Caco-2 (cell line): ENCODE measurements at regions not wholly inside any gene's neighbourhood (a gene's known extent, or its start where the extent isn't known, plus 50 kb on each side); places are given as distances from the start of the nearest gene placed in this dataset.

Experiments used
- BruUV-seq: library from RNA; stranded (reverse); fragments of 400-500 nt; replicated peaks from 2 replicates; lab custom pipeline; 2021; lab: Mats Ljungman, UMichigan
- CTCF ChIA-PET: fragments of 300-600 bp; sonication (Branson Sonifier 250); formaldehyde crosslinking; loops from one replicate; lab custom pipeline; 2022; ENCODE audit warnings: antibody characterized with exemption; lab: Charles Lee
- POLR2A ChIA-PET: fragments of 300-600 bp; sonication (Branson Sonifier 250); formaldehyde crosslinking; loops from one replicate; lab custom pipeline; 2022; ENCODE audit warnings: antibody characterized with exemption; lab: Charles Lee
- DNase-seq, 2 experiments: peaks; one replicate each; pipeline versions ENCODE4 v3.0.0 to v3.0.0-alpha.2; 2020 to 2022
- H3K27me3 ChIP-seq: replicated peaks from 2 replicates; pipeline ENCODE4 v1.6.0; 2011; ENCODE audit warnings: low read length; ENCODE audit not compliant: control insufficient read depth, insufficient read depth
- H3K36me3 ChIP-seq: 2 replicates; pipeline ENCODE4 v1.5.1; 2011; ENCODE audit warnings: low read length; ENCODE audit not compliant: control insufficient read depth, insufficient read depth
- H3K4me1 ChIP-seq: fragments of 250-450 bp; sonication (Bioruptor Pico); 2 replicates; pipeline ENCODE4 v1.5.1; 2020; ENCODE audit warnings: mild to moderate bottlenecking
- H3K4me3 ChIP-seq: 2 replicates; pipeline ENCODE4 v1.5.1; 2011; ENCODE audit warnings: low read depth, mild to moderate bottlenecking, control low read depth, low read length
- H3K9me3 ChIP-seq: fragments of 250-450 bp; sonication (Bioruptor Pico); 2 replicates; pipeline ENCODE4 v1.5.1; 2020; ENCODE audit warnings: mild to moderate bottlenecking, moderate library complexity
- H3K27ac Mint-ChIP-seq: one replicate; pipeline ENCODE4 v1.8.0; 2022; ENCODE audit warnings: mixed read lengths; ENCODE audit not compliant: unreplicated experiment
- H3K27me3 Mint-ChIP-seq: one replicate; pipeline ENCODE4 v1.8.0; 2022; ENCODE audit warnings: mixed read lengths; ENCODE audit not compliant: insufficient read depth, unreplicated experiment
- H3K36me3 Mint-ChIP-seq: one replicate; pipeline ENCODE4 v1.8.0; 2022; ENCODE audit warnings: mild to moderate bottlenecking, mixed read lengths; ENCODE audit not compliant: insufficient read depth, unreplicated experiment
- H3K4me1 Mint-ChIP-seq: one replicate; pipeline ENCODE4 v1.8.0; 2022; ENCODE audit warnings: low read depth, mixed read lengths; ENCODE audit not compliant: unreplicated experiment
- H3K4me3 Mint-ChIP-seq: one replicate; pipeline ENCODE4 v1.8.0; 2022; ENCODE audit warnings: mild to moderate bottlenecking, moderate library complexity, mixed read lengths; ENCODE audit not compliant: unreplicated experiment
- H3K9me3 Mint-ChIP-seq: one replicate; pipeline ENCODE4 v1.8.0; 2022; ENCODE audit warnings: mixed read lengths; ENCODE audit not compliant: unreplicated experiment
- CTCF ChIP-seq, 2 experiments: fragments of 200-600 bp in 1 of 2; IDR thresholded peaks; 1 replicate in 1 of 2; 2 replicates in 1 of 2; pipeline versions ENCODE4 v1.5.1 to v1.8.0; 2011 to 2022; ENCODE audit warnings: antibody characterized with exemption in 1 of 2, control low read depth in 1 of 2, inconsistent platforms in 1 of 2, low read depth in 1 of 2, low read length in 1 of 2, mild to moderate bottlenecking in 1 of 2, moderate library complexity in 1 of 2; ENCODE audit not compliant: insufficient read depth in 1 of 2, severe bottlenecking in 1 of 2, unreplicated experiment in 1 of 2
- intact Hi-C: fragments of 100-400 bp; cut with micrococcal nuclease; formaldehyde crosslinking; loops from one replicate; pipeline ENCODE4 v1.10.0; 2022; ENCODE audit not compliant: unreplicated experiment

GRCh38 chr5:74940782-74941353 is 74.7 kb upstream of the FAM169A start:
- Histone ChIP-seq H3K4me1 (peaks cover 44% of the 10 kb centered on the region), H3K36me3 (no peaks in the 10 kb centered on the region), H3K4me3 (no peak overlapping the region), H3K27me3 (no peaks in the 10 kb centered on the region), H3K9me3 (peaks cover 7% of the 10 kb centered on the region; the same call in 1 of the 2 replicates)
- CTCF ChIA-PET: no interaction called here
- H3K27ac Mint-ChIP-seq: no peak overlapping the region
- H3K4me1 Mint-ChIP-seq: peaks cover 28% of the 10 kb centered on the region
- intact Hi-C loops: loop anchor here (10.0 kb wide), 2 partner anchors 214 to 394 kb away; partner anchors contain the start of gene HMGCR
- H3K36me3 Mint-ChIP-seq: no peaks in the 10 kb centered on the region
- no peaks in the 10 kb centered on the region for H3K27me3 Mint-ChIP-seq
- DNase-seq: no peak
- POLR2A ChIA-PET: no interaction called here
- no peaks in the 10 kb centered on the region for H3K9me3 Mint-ChIP-seq
- BruUV-seq: no TSS peak
- H3K4me3 Mint-ChIP-seq: no peak overlapping the region
- no peak for TF ChIP-seq CTCF (IDR thresholded peaks at IDR 0.05; ENCODE audit: insufficient read depth in 1 of 2, low read depth in 1 of 2, low read length in 1 of 2, severe bottlenecking in 1 of 2, unreplicated experiment in 1 of 2)

GRCh38 chr5:74938250-74938933 is 72.2 kb upstream of the FAM169A start:
- no peak overlapping the region for H3K27ac Mint-ChIP-seq
- no peaks in the 10 kb centered on the region for H3K36me3 Mint-ChIP-seq
- CTCF ChIA-PET: no interaction called here
- H3K9me3 Mint-ChIP-seq: peaks cover under 1% of the 10 kb centered on the region
- H3K4me3 Mint-ChIP-seq: no peak overlapping the region
- BruUV-seq: no TSS peak
- intact Hi-C loops: no loop called here
- no peak for DNase-seq
- H3K4me1 Mint-ChIP-seq: peaks cover 13% of the 10 kb centered on the region
- Histone ChIP-seq H3K36me3 (no peaks in the 10 kb centered on the region), H3K4me3 (no peak overlapping the region), H3K27me3 (no peaks in the 10 kb centered on the region), H3K9me3 (peaks cover 7% of the 10 kb centered on the region; the same call in 1 of the 2 replicates), H3K4me1 (peaks cover 26% of the 10 kb centered on the region)
- no peaks in the 10 kb centered on the region for H3K27me3 Mint-ChIP-seq
- no peak for TF ChIP-seq CTCF (IDR thresholded peaks at IDR 0.05; ENCODE audit: insufficient read depth in 1 of 2, low read depth in 1 of 2, low read length in 1 of 2, severe bottlenecking in 1 of 2, unreplicated experiment in 1 of 2)
- POLR2A ChIA-PET: no interaction called here

GRCh38 chr5:74935752-74936091 is 69.5 kb upstream of the FAM169A start:
- H3K4me1 Mint-ChIP-seq: peaks cover 3% of the 10 kb centered on the region
- no peak for TF ChIP-seq CTCF (IDR thresholded peaks at IDR 0.05; ENCODE audit: insufficient read depth in 1 of 2, low read depth in 1 of 2, low read length in 1 of 2, severe bottlenecking in 1 of 2, unreplicated experiment in 1 of 2)
- no peak overlapping the region for H3K4me3 Mint-ChIP-seq
- ChIA-PET POLR2A (no interaction called here), CTCF (interaction anchor here (0.8 kb wide), 1 partner anchor 13 kb away, joined by 4 read pairs; no protein-coding TSS in a partner anchor)
- H3K27me3 Mint-ChIP-seq: no peaks in the 10 kb centered on the region
- H3K27ac Mint-ChIP-seq: no peak overlapping the region
- H3K4me3 ChIP-seq: no peak overlapping the region
- BruUV-seq: no TSS peak
- no peaks in the 10 kb centered on the region for H3K36me3 ChIP-seq
- H3K9me3 ChIP-seq: peaks cover 7% of the 10 kb centered on the region; the same call in 1 of the 2 replicates
- no peak for DNase-seq
- H3K27me3 ChIP-seq: no peaks in the 10 kb centered on the region
- no peaks in the 10 kb centered on the region for H3K36me3 Mint-ChIP-seq
- peaks cover 9% of the 10 kb centered on the region for H3K9me3 Mint-ChIP-seq
- intact Hi-C loops: no loop called here
- H3K4me1 ChIP-seq: peaks cover 14% of the 10 kb centered on the region
